HT1080 (cell line): ENCODE measurements at regions not wholly inside any gene's neighbourhood (a gene's known extent, or its start where the extent isn't known, plus 50 kb on each side); places are given as distances from the start of the nearest gene placed in this dataset.
"Not testable (repeated sequence)": the region's sequence is repeated elsewhere in the genome, so short reads cannot be mapped to it uniquely, and the experiment has no call there.

Experiments used
- DNase-seq: peaks from one replicate; pipeline ENCODE4 v3.0.0-alpha.2; 2015; ENCODE audit warnings: low read depth

- no peak for DNase-seq
Observed at GRCh38 chr3:80649170-80649569, 881.4 kb upstream of the ROBO1 start.

GRCh38 chr3:80643421-80643820 is 875.6 kb upstream of the ROBO1 start:
- no peak for DNase-seq

- DNase-seq, result no peak
Observed at GRCh38 chr3:80618295-80619256, 850.8 kb upstream of the ROBO1 start.

- no peak for DNase-seq
Observed at GRCh38 chr3:80612366-80612765, 844.6 kb upstream of the ROBO1 start.

- not testable (repeated sequence) for DNase-seq
Observed at GRCh38 chr3:80608072-80608471, 840.3 kb upstream of the ROBO1 start.

GRCh38 chr3:80606073-80606472 is 838.3 kb upstream of the ROBO1 start:
- no peak for DNase-seq

- DNase-seq, result no peak
Observed at GRCh38 chr3:80601479-80601878, 833.7 kb upstream of the ROBO1 start.

- DNase-seq, result no peak
Observed at GRCh38 chr3:80592792-80593191, 825.0 kb upstream of the ROBO1 start.

GRCh38 chr3:80586338-80586737 is 818.5 kb upstream of the ROBO1 start:
- DNase-seq, result no peak

- no peak for DNase-seq
Observed at GRCh38 chr3:80580146-80580545, 812.3 kb upstream of the ROBO1 start.

- DNase-seq, result no peak
Observed at GRCh38 chr3:80564391-80564790, 796.6 kb upstream of the ROBO1 start.

- no peak for DNase-seq
Observed at GRCh38 chr3:80559701-80560100, 791.9 kb upstream of the ROBO1 start.

- DNase-seq, result no peak
Observed at GRCh38 chr3:80556763-80557162, 789.0 kb upstream of the ROBO1 start.

GRCh38 chr3:80554304-80554703 is 786.5 kb upstream of the ROBO1 start:
- no peak for DNase-seq

- DNase-seq, result peak; percentile 31
Observed at GRCh38 chr3:80553211-80553610, 785.4 kb upstream of the ROBO1 start.

GRCh38 chr3:80550174-80550573 is 782.4 kb upstream of the ROBO1 start:
- no peak for DNase-seq

GRCh38 chr3:80549173-80549572 is 781.4 kb upstream of the ROBO1 start:
- no peak for DNase-seq

- no peak for DNase-seq
Observed at GRCh38 chr3:80543154-80543553, 775.4 kb upstream of the ROBO1 start.

GRCh38 chr3:80542456-80542855 is 774.7 kb upstream of the ROBO1 start:
- no peak for DNase-seq

GRCh38 chr3:80537680-80538079 is 769.9 kb upstream of the ROBO1 start:
- DNase-seq, result no peak

- no peak for DNase-seq
Observed at GRCh38 chr3:80535286-80535685, 767.5 kb upstream of the ROBO1 start.

- DNase-seq, result no peak
Observed at GRCh38 chr3:80533553-80533952, 765.8 kb upstream of the ROBO1 start.

- DNase-seq, result no peak
Observed at GRCh38 chr3:80526153-80526552, 758.4 kb upstream of the ROBO1 start.
